Activated CD4-positive, alpha-beta T cell treated with anti-CD3 and anti-CD28 coated beads, Interleukin-2, amount 50 U/mL, for 16 hours (primary cell): ENCODE measurements at regions not wholly inside any gene's neighbourhood (a gene's known extent, or its start where the extent isn't known, plus 50 kb on each side); places are given as distances from the start of the nearest gene placed in this dataset.
"Not testable (repeated sequence)": the region's sequence is repeated elsewhere in the genome, so short reads cannot be mapped to it uniquely, and the experiment has no call there.

Experiments used
- DNase-seq: peaks from one replicate; pipeline ENCODE4 v3.0.0-alpha.2; 2020

GRCh38 chr7:29619111-29619510 is 55.5 kb downstream of the PRR15 start:
- DNase-seq: no peak

- DNase-seq: no peak
These were observed 56.4 kb downstream of the PRR15 start for GRCh38 chr7:29619848-29620555.

- DNase-seq: no peak
These were observed 56.9 kb downstream of the PRR15 start for GRCh38 chr7:29620556-29620930.

GRCh38 chr7:29622335-29623265 is 59.0 kb downstream of the PRR15 start:
- DNase-seq: no peak

- DNase-seq: no peak
These were observed 60.3 kb downstream of the PRR15 start for GRCh38 chr7:29623973-29624372.

GRCh38 chr7:29626730-29627129 is 63.1 kb downstream of the PRR15 start:
- no peak for DNase-seq

GRCh38 chr7:29627631-29628030 is 64.0 kb downstream of the PRR15 start:
- DNase-seq: no peak

- no peak for DNase-seq
These were observed 65.9 kb downstream of the PRR15 start for GRCh38 chr7:29629507-29629906.

- peak; percentile 4 for DNase-seq
These were observed 71.7 kb downstream of the PRR15 start for GRCh38 chr7:29635067-29636008.

- no peak for DNase-seq
These were observed 72.3 kb downstream of the PRR15 start for GRCh38 chr7:29636009-29636351.

GRCh38 chr7:29637374-29637773 is 73.7 kb downstream of the PRR15 start:
- no peak for DNase-seq

GRCh38 chr7:29638841-29639240 is 75.2 kb downstream of the PRR15 start:
- DNase-seq: not testable (repeated sequence)

- DNase-seq: no peak
These were observed 75.8 kb downstream of the PRR15 start for GRCh38 chr7:29639386-29639785.

- DNase-seq: no peak
These were observed 76.4 kb downstream of the PRR15 start for GRCh38 chr7:29639886-29640595.

GRCh38 chr7:29641651-29642050 is 78.0 kb downstream of the PRR15 start:
- DNase-seq: no peak

- DNase-seq: no peak
These were observed 79.0 kb downstream of the PRR15 start for GRCh38 chr7:29642494-29643155.

GRCh38 chr7:29646116-29646515 is 82.5 kb downstream of the PRR15 start:
- DNase-seq: not testable (repeated sequence)

GRCh38 chr7:29647020-29647654 is 83.5 kb downstream of the PRR15 start:
- no peak for DNase-seq

- DNase-seq: not testable (repeated sequence)
These were observed 84.1 kb downstream of the PRR15 start for GRCh38 chr7:29647691-29648210.

GRCh38 chr7:29649028-29649716 is 85.5 kb downstream of the PRR15 start:
- no peak for DNase-seq
